ENCODE measurements at regions not wholly inside any gene's neighbourhood (a gene's known extent, or its start where the extent isn't known, plus 50 kb on each side); places are given as distances from the start of the nearest gene placed in this dataset.

GRCh38 chr13:31476753-31477152 is 262.6 kb upstream of the RXFP2 start:
- peak in 1 of 3 experiments; percentile 32; a peak in 2 of 6 replicates for TF ChIP-seq CTCF (IDR thresholded peaks at IDR 0.05 in 2 of 3, conservative IDR thresholded peaks at IDR 0.05 in 1 of 3; ENCODE audit: borderline replicate concordance in 1 of 3, insufficient read depth in 1 of 3, low read depth in 2 of 3, low read length in 2 of 3)
- TF ChIP-seq EZH2phosphoT487 (IDR thresholded peaks at IDR 0.05; ENCODE audit: borderline replicate concordance) = no peak
- TF ChIP-seq REST (IDR thresholded peaks at IDR 0.05; ENCODE audit: low read depth) = no peak
- TF ChIP-seq ZBTB33 (IDR thresholded peaks at IDR 0.05; ENCODE audit: extremely low read depth, insufficient replicate concordance, low read length) = no peak
- TF ChIP-seq POLR2A (IDR thresholded peaks at IDR 0.05; ENCODE audit: borderline replicate concordance, extremely low read depth, insufficient read depth, insufficient read length) = no peak
- TF ChIP-seq POLR2AphosphoS5 (IDR thresholded peaks at IDR 0.05; ENCODE audit: low read depth, low read length) = no peak
- no peak for TF ChIP-seq RAD21 (IDR thresholded peaks at IDR 0.05; ENCODE audit: low read depth)
- TF ChIP-seq ZFX (IDR thresholded peaks at IDR 0.05) = no peak
